GM19099 (cell line): ENCODE measurements at regions not wholly inside any gene's neighbourhood (a gene's known extent, or its start where the extent isn't known, plus 50 kb on each side); places are given as distances from the start of the nearest gene placed in this dataset.

Experiments
- POLR2A ChIP-seq: IDR thresholded peaks from 3 replicates; pipeline ENCODE4 v1.6.1; 2011; ENCODE audit warnings: low read depth; ENCODE audit not compliant: insufficient read length; ENCODE audit errors: extremely low read depth

DNA sequence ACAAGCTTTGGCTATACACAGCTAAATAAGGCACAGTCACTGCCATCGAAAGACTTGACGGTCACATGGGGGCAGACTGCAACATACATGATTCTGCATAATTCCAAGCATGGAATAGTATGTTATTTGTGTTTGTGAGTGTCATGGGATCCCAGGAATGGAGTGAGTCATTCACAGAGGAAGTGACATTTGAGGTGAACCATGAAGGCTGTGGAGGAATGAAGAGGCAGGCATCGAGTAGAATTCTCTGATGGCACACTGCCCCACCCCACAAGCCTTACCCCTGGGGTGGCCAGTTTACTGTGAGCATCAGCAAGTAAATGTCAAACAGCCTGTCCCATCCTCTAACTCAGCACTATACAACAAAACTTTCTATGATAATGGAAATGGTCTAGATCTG lies 619.7 kb downstream of the MID1IP1 start:
- no peak for TF ChIP-seq POLR2A

DNA sequence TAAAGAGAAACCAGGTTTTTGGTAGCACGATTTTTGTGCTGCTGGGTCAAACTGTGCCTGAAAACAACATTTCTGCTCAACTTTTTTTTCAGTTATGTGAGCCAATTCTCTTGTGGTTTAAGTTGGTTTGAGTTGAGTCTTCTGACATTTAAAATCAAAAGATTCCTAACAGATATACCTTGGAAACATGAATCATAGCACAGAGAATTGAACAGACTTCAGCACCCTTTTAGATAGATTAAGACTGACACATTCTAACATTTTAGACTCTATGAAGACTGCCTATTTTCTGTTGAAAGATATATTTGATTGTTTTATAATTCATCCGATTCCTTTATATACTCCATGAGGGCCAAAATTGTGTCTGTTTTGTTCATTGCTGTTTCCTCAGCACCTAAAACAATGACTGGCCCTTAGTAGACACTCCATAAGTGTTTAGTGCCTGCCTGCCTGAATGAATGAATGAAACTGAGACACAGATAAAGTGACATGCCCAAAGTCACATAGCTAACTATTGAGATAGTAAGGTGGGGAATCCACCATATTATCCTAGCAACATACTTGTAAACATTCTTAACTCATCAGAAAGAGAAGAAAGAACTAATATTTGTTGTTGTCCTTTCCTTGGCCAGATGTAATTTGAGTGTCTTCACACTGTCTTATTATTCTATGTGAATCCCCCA lies 624.0 kb downstream of the MID1IP1 start:
- no peak for TF ChIP-seq POLR2A

DNA sequence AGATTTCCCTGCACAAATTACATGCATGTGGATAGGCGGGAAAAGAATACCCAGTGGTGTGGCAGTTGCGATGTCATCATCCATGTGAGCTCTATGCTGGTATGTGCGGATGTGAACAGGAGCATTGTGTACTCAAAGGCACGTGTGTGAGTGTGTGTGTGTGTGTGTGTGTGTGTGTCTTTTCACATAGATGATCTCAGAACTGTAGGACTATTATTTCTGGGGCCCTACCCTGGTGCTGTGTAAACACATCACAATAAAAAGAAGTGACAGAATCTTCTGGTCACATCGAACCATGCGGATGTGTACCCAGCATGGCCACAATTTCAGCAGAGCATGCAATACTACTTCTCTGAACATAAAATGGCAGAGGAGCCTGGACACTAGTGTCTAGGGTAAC lies 624.8 kb downstream of the MID1IP1 start:
- TF ChIP-seq POLR2A = no peak

DNA sequence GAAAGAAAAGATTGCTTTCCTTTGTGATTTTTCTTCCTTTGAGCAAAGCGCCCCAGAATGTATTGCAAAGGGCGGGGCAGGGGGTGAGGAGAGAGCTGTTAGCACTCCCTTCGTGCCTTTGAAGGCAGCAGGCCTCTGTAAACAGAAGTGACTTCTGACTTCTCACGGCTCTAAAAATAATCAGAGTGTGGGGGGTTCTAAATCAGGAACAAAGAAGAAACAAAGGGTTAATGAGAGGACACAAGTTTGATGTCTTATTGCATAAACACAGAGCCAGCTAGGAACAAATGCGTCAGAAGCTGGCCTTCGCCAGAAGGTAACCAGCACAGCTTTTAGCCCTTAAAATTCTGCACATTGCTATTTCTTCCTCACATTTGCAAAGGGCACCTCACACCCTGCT lies 626.2 kb downstream of the MID1IP1 start:
- no peak for TF ChIP-seq POLR2A

DNA sequence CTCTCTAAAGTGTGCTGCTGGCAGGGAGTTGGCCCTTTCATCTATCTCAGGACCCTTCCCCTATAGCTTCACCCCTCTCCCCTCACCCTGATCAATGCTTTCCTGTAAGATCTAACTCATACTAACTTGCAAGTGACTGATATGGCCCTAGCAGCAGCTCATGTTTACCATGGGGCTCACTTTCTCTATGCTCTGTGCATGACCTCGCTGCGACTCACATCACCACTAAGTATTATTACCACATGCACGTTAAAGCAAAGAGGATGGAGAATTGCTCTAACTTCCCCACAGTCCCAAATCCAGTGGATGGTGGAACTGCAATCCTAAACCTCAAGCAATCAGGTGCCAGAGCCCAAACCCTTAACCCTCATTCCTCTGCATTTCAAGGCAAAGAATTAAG lies 626.6 kb downstream of the MID1IP1 start:
- TF ChIP-seq POLR2A = no peak

- TF ChIP-seq POLR2A = no peak
Measured at GRCh38 chrX:39430551-39430950, 629.3 kb downstream of the MID1IP1 start.

DNA sequence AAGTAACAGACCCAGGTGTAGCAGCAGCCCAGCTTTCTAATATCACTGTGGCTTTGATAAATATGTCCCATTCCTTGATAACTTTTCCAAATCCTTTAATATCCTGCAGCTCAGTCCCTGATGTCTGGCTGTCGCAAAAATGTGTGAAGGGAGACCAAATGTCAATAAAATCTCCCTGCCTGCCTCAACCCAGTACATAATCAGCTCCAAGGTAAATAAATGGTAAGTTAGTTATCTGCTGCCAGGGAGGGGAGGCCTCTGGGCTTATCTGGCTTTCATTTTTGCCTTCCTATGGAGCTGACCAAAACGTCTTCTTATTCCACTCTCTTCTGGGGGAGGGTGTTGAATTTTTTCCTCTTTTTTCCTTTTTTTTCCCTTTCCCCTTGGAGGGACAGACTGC lies 630.6 kb downstream of the MID1IP1 start:
- no peak for TF ChIP-seq POLR2A

DNA sequence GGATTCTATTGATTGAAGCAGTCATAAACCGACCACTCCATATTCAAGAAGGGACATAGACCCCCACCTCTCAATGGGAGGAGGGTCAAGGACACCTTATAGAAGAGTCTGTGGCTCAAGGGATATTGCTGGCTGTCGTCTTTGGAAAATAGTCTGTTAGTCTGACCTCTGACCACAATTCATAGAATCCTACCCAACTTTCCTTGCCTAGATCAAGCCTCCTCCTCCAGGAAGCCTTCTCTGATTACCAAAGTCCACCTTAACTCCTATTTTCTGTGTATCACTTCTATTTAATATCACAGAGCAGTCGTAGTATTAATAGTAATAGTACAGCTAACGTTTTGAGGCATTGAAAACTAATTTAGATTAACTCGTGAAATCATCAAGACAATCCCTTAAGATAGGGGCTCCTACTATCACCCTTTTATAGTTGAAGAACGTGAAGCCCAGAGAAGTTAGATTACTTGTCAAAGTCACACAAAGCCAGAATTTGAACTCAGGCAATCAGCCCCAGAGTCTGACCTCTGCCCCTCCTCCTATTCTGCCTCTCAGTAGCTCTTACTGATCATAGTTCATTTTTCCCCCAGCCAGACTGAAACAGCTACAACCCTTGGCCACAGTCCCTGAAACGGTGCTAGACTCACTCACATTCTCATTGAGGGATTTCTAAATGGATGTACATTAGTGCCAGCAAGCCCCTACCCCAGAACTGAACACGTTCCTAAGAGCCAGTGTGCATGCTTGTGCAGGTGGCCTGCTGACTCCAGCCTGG lies 636.6 kb downstream of the MID1IP1 start:
- TF ChIP-seq POLR2A = no peak

DNA sequence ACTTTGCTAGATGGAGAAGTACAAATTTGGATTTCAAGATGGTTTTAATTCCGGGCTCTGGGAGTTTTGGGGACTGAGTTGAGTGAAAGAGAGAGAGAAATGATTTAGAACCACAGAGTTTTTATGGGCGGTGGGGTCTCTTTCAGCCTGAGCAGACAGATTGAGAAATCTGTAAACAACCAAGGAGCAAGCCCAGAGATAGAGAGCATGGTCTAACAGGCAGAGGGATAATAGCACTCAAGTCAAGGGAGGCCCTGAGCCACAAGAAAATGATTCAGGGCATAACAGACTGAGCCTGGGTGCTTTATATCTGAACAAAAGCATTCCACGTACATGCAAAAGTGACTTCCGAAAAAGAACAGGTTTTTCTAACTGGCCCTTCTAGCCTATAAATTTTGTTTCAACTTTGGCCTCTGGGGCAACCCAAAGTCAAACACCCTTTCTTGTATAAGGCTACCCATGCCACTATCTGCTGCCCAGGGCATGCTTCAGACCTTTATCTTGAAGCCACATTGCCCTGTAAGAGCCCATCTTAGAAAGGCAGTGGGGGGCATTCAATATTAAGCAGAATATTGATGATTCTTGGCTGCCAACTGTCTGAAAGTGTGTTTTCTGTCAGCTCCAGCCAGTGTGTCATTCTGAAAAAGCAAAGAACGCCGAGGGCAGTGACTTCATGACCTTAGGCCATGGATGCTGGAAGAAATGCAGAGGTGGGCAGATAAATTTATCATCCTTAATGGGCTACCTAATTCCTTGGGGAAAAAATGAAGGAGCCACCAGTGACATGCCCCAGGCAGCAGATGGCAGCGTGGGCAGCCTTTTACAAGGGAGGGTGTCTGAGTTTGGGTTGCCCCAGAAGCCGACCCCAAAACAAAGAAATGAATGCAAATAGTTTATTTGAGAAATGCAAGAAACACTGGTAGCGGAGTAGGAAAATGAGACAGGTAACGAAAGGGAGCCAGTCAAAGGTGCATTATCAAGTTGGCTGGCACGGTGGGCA lies 637.6 kb downstream of the MID1IP1 start:
- TF ChIP-seq POLR2A = no peak

GRCh38 chrX:39439906-39440798 lies 638.9 kb downstream of the MID1IP1 start:
- no peak for TF ChIP-seq POLR2A

- no peak for TF ChIP-seq POLR2A
Measured at GRCh38 chrX:39440799-39441284, 639.6 kb downstream of the MID1IP1 start.

DNA sequence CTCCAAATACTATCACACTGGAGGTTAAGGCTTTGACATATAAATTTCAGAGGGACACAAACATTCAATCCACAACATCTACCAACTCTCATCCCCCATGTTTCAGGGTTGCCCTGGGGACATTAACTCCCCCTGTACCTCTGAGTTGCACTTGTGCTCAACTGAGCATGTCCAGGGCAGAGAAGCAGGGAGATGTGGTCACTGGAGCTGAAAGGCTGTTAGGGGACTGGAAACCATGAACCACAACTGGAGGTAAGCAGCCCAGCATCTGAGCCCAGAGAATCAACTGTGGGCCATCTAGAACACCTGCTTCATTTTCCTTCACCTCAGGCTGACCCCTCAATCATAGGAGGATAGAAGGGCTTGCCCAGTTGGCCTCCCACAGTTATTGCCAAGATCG lies 641.1 kb downstream of the MID1IP1 start:
- no peak for TF ChIP-seq POLR2A

DNA sequence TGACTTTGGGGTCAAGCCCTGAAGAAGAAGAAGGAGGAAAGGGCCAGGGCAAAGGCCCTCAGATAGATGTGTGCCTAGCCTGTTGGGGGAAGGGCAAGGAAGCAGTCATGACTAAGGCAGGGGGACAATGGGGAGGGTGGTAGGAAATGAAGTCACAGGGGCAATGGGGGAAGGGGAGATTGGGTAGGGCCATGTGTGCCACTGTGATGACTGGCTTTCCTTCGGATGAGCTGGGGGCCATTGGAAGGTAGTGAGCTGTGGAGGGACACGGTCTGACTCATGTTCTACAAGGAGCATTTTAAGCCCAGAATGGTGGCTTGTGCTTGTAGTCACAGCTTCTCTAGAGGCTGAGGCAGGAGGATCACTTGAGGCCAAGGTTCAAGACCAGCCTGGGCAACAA lies 642.0 kb downstream of the MID1IP1 start:
- TF ChIP-seq POLR2A = no peak

GRCh38 chrX:39445336-39445735 lies 644.1 kb downstream of the MID1IP1 start:
- TF ChIP-seq POLR2A = no peak
